Kidney (tissue), 13 donors: ENCODE measurements at regions not wholly inside any gene's neighbourhood (a gene's known extent, or its start where the extent isn't known, plus 50 kb on each side); places are given as distances from the start of the nearest gene placed in this dataset.

Experiments
- DNase-seq, 5 donors: peaks; one replicate each; pipeline ENCODE4 v3.0.0-alpha.2; 2013 to 2020
- FAIRE-seq: peaks from 2 replicates; lab custom pipeline; 2012; peaks lifted over from hg19 to GRCh38; lab: Jason Lieb, UNC
- H3K27ac ChIP-seq, 2 donors: one replicate each; pipeline ENCODE4 v1.7.0; 2013; ENCODE audit warnings: low read depth in 2 of 2, low read length in 2 of 2, inconsistent platforms in 1 of 2
- H3K27me3 ChIP-seq: one replicate; pipeline ENCODE4 v1.7.1; 2013; ENCODE audit warnings: low read length, inconsistent platforms; ENCODE audit not compliant: control insufficient read depth, insufficient read depth
- H3K36me3 ChIP-seq, 3 donors: one replicate each; pipeline versions ENCODE4 v1.7.0 to v1.7.1; 2013; ENCODE audit warnings: low read length in 3 of 3, control low read depth in 1 of 3, inconsistent platforms in 1 of 3; ENCODE audit not compliant: insufficient read depth in 3 of 3, control insufficient read depth in 2 of 3
- H3K4me1 ChIP-seq, 3 donors: one replicate each; pipeline versions ENCODE4 v1.7.0 to v1.7.1; 2013; ENCODE audit warnings: low read length in 3 of 3, inconsistent platforms in 1 of 3, low read depth in 1 of 3; ENCODE audit not compliant: control insufficient read depth in 2 of 3, insufficient read depth in 2 of 3
- H3K4me3 ChIP-seq, 3 donors: one replicate each; pipeline versions ENCODE4 v1.7.0 to v1.8.1; 2013; ENCODE audit warnings: low read length in 3 of 3, control low read depth in 1 of 3, inconsistent platforms in 1 of 3
- H3K9ac ChIP-seq, 3 donors: one replicate each; pipeline versions ENCODE4 v1.7.0 to v1.7.1; 2013; ENCODE audit warnings: low read length in 3 of 3, control low read depth in 1 of 3, inconsistent platforms in 1 of 3
- H3K9me3 ChIP-seq, 3 donors: one replicate each; pipeline versions ENCODE4 v1.7.0 to v1.7.1; 2013; ENCODE audit warnings: low read length in 3 of 3, control low read depth in 1 of 3, inconsistent platforms in 1 of 3; ENCODE audit not compliant: control insufficient read depth in 2 of 3, insufficient read depth in 1 of 3
- intact Hi-C: fragments of 100-400 bp; cut with DNase I; formaldehyde crosslinking; loops from one replicate; pipeline ENCODE4 v1.11.1; 2022
- TF ChIP-seq, protein P1 (sequence below): IDR thresholded peaks from 3 replicates; pipeline ENCODE4 v1.5.1; 2012; ENCODE audit warnings: mild to moderate bottlenecking, moderate library complexity, borderline replicate concordance; ENCODE audit not compliant: insufficient read depth; ENCODE audit errors: extremely low read depth
- donor health status: control.
- donor health status: control.
- donor health status: control.
- donor health status: control.
- donor health status: control.
- donor health status: DM: yes; HTN: yes; CAD: no.
- donor health status: Normal renal cell carcinoma (clear cell type).

DNA sequence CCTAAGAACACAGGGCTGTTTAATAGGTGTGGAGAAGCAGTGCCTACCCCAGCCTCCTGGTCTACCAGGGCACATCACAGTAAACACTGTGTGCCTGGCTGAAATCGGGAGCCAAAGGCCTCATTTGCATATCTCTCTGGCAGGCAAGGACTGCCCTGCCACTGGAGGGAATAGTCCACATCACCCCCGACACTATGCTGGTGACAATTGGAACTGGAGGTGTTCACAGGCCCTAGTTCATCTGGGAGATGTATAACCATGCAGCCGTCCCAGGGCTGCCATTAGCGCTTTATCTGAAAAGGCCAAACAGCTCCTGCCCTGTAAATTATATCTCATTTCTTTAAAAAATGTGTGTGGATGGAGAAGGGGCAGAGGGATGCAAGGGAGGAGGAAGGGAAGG is 150.3 kb downstream of the LINC00237 start:
- Histone ChIP-seq H3K9ac (no peak overlapping the region), H3K9me3 (no peaks in the 10 kb centered on the region), H3K4me3 (no peak overlapping the region), H3K27me3 (no peaks in the 10 kb centered on the region), H3K4me1 (no peaks in the 10 kb centered on the region), H3K36me3 (no peaks in the 10 kb centered on the region), H3K27ac (no peak overlapping the region)
- intact Hi-C loops = no loop called here
- TF ChIP-seq, protein P1, sequence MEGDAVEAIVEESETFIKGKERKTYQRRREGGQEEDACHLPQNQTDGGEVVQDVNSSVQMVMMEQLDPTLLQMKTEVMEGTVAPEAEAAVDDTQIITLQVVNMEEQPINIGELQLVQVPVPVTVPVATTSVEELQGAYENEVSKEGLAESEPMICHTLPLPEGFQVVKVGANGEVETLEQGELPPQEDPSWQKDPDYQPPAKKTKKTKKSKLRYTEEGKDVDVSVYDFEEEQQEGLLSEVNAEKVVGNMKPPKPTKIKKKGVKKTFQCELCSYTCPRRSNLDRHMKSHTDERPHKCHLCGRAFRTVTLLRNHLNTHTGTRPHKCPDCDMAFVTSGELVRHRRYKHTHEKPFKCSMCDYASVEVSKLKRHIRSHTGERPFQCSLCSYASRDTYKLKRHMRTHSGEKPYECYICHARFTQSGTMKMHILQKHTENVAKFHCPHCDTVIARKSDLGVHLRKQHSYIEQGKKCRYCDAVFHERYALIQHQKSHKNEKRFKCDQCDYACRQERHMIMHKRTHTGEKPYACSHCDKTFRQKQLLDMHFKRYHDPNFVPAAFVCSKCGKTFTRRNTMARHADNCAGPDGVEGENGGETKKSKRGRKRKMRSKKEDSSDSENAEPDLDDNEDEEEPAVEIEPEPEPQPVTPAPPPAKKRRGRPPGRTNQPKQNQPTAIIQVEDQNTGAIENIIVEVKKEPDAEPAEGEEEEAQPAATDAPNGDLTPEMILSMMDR = no peak
- DNase-seq = no peak
- FAIRE-seq = no peak

DNA sequence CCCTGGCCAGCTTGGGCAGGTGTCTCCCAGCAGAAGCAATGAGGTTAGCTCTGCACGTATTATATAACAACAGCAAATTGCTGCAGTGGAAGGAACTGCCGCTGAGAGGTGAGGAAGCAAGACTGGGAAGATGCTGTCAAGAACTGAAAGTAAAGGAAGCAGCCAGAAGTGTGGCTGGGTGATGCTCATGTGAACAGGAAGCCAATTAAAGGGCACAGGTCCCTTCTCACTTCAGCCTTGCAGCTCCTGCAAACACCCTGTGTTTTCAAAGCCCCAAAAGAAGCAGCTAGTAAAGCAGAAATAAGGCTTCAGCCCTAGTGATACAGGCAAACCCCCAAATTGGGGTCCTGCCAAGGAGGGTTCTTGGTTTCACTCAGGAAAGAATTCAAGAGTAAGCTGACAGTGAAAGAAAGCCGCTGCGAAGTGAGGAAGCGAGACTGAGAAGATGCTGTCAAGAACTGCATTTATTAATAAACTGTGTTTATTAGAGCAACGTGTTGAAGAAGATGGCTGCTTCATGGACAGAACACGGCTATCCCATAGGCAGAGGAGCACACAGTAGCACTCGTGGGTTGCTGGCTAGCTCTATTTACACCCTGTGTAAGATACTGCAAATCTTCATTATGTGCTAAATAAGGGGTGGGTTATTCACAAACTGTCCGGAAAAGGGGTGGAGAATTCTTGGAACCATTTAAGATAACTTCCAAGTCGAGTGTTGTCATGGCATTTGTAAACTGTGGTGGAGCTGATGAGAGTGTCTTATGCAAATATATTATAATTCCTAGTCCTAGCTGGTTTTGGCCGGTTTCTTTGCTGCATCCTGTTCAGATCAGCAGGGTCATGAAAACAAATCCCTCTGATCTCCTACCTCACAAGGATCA is 152.2 kb downstream of the LINC00237 start:
- Histone ChIP-seq H3K4me1 (no peaks in the 10 kb centered on the region), H3K36me3 (no peaks in the 10 kb centered on the region), H3K9me3 (no peaks in the 10 kb centered on the region), H3K4me3 (no peak overlapping the region), H3K27me3 (no peaks in the 10 kb centered on the region), H3K9ac (no peak overlapping the region), H3K27ac (no peak overlapping the region)
- DNase-seq (peak in 2 of 5 donors; percentile 1 to 15), FAIRE-seq (no peak)
- TF ChIP-seq, protein P1 = no peak
- intact Hi-C loops = no loop called here

DNA sequence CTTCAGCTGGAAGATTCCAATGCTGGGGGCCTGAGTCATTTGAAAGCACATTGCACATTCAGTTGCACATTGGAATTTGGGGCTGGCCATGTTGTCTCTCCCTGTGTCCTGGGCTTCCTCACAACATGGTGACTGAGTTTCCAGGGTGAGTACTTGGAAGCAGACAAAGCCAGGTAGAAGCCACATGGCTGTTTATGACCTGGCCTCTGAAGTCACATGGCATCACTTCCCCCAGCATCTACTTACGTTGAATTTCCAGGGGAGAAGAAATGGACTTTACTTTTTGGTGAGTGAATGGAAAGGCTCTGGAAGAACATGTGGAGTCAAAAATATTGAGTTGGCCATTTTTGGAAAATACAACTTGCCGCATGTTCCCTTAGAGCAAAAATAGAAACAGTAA is 155.5 kb downstream of the LINC00237 start:
- peaks cover 0 to 5% (median 0%) of the 10 kb centered on the region in 3 donors for H3K9me3 ChIP-seq
- H3K36me3 ChIP-seq = no peaks in the 10 kb centered on the region
- DNase-seq (no peak), FAIRE-seq (no peak)
- TF ChIP-seq, protein P1 = no peak
- no peak overlapping the region for H3K4me3 ChIP-seq
- H3K9ac ChIP-seq = no peak overlapping the region
- no peaks in the 10 kb centered on the region for H3K27me3 ChIP-seq
- no peaks in the 10 kb centered on the region for H3K4me1 ChIP-seq
- no peak overlapping the region for H3K27ac ChIP-seq
- intact Hi-C loops = no loop called here
